HCT116 (cell line): ENCODE measurements at regions not wholly inside any gene's neighbourhood (a gene's known extent, or its start where the extent isn't known, plus 50 kb on each side); places are given as distances from the start of the nearest gene placed in this dataset.

Experiments used
- ATAC-seq: fragments of 200-7000 bp; cut with Tn5 transposase; 2 replicates; pipeline ENCODE4 v1.9.1; 2020; ENCODE audit warnings: mild to moderate bottlenecking, moderate library complexity
- BruUV-seq: library from RNA; stranded (reverse); fragments of 400-500 nt; replicated peaks from 2 replicates; lab custom pipeline; 2021; lab: Mats Ljungman, UMichigan
- CTCF ChIA-PET: fragments of 300-600 bp; sonication (Branson Sonifier 250); formaldehyde crosslinking; loops from one replicate; lab custom pipeline; 2021; ENCODE audit warnings: antibody characterized with exemption; lab: Charles Lee
- POLR2A ChIA-PET: fragments of 300-600, 350-600 bp; sonication (Branson Sonifier 250); formaldehyde crosslinking; loops from one replicate; lab custom pipeline; 2021; ENCODE audit warnings: antibody characterized with exemption; lab: Charles Lee
- RAD21 ChIA-PET, 2 experiments: fragments of 300-600 bp; sonication (Branson Sonifier 250); formaldehyde crosslinking; loops; one replicate each; lab custom pipeline; 2023; ENCODE audit warnings: low total read pairs in 2 of 2; ENCODE audit not compliant: uncharacterized antibody in 2 of 2, unreplicated experiment in 2 of 2, low non-redundant PET in 1 of 2; lab: Charles Lee
- DNase-seq: peaks from one replicate; pipeline ENCODE4 v3.0.0-alpha.2; 2010; ENCODE audit warnings: low read depth, low spot score
- H2AFZ ChIP-seq: fragments of 200-600 bp; shearing (Covaris generic), sonication (generic); 2 replicates; pipeline ENCODE4 v1.6.1; 2017; ENCODE audit warnings: low read depth, mixed run types, mixed read lengths, antibody characterized with exemption, low read length; ENCODE audit not compliant: poor library complexity, severe bottlenecking
- H3K27ac ChIP-seq: 2 replicates; pipeline ENCODE4 v1.5.1; 2012; ENCODE audit warnings: low read depth, low read length
- H3K27me3 ChIP-seq: fragments of 200-600 bp; sonication (generic); 2 replicates; pipeline ENCODE4 v1.6.1; 2016; ENCODE audit warnings: mixed run types, low read length, mixed read lengths; ENCODE audit not compliant: insufficient read depth
- H3K36me3 ChIP-seq, 2 experiments: fragments of 200-500 bp in 1 of 2; fragments of 200-600 bp in 1 of 2; sonication (Bioruptor generic) in 1 of 2; sonication (generic) in 1 of 2; 2 replicates each; pipeline versions ENCODE4 v1.5.1 to v1.6.1; 2014 to 2016; ENCODE audit warnings: low read length in 2 of 2, inconsistent platforms in 1 of 2, mixed read lengths in 1 of 2, mixed run types in 1 of 2; ENCODE audit not compliant: insufficient read depth in 2 of 2, control insufficient read depth in 1 of 2
- H3K4me1 ChIP-seq, 2 experiments: fragments of 200-600 bp in 1 of 2; sonication (generic) in 1 of 2; 2 replicates each; pipeline versions ENCODE4 v1.5.1 to v1.6.1; 2012 to 2017; ENCODE audit warnings: low read length in 2 of 2, inconsistent platforms in 1 of 2, mild to moderate bottlenecking in 1 of 2, mixed read lengths in 1 of 2, mixed run types in 1 of 2, moderate library complexity in 1 of 2; ENCODE audit not compliant: insufficient read depth in 2 of 2, control insufficient read depth in 1 of 2
- H3K4me2 ChIP-seq: fragments of 200-600 bp; sonication (generic); 2 replicates; pipeline ENCODE4 v1.6.1; 2017; ENCODE audit warnings: mixed run types, low read length, mixed read lengths
- H3K4me3 ChIP-seq, 2 experiments: fragments of 200-600 bp in 1 of 2; sonication (generic) in 1 of 2; replicated peaks in 1 of 2; 2 replicates each; pipeline ENCODE4 v1.5.1; 2011 to 2016; ENCODE audit warnings: low read length in 2 of 2, control low read depth in 1 of 2, low read depth in 1 of 2, mild to moderate bottlenecking in 1 of 2, mixed read lengths in 1 of 2, mixed run types in 1 of 2
- H3K79me2 ChIP-seq: fragments of 200-600 bp; sonication (generic); 2 replicates; pipeline ENCODE4 v1.6.1; 2017; ENCODE audit warnings: mild to moderate bottlenecking, mixed run types, low read length, moderate library complexity, mixed read lengths; ENCODE audit not compliant: insufficient read depth
- H3K9ac ChIP-seq: fragments of 200-600 bp; sonication (generic); 2 replicates; pipeline ENCODE4 v1.6.1; 2016; ENCODE audit warnings: low read length, mixed read lengths
- H3K9me2 ChIP-seq: fragments of 200-600 bp; sonication (generic), shearing (Covaris generic); 2 replicates; pipeline ENCODE4 v1.6.1; 2017; ENCODE audit warnings: mixed run types, mild to moderate bottlenecking, moderate library complexity; ENCODE audit not compliant: insufficient read depth
- H3K9me3 ChIP-seq, 2 experiments: fragments of 200-500 bp in 1 of 2; fragments of 200-600 bp in 1 of 2; sonication (Bioruptor generic) in 1 of 2; sonication (generic) in 1 of 2; 2 replicates each; pipeline ENCODE4 v1.6.1; 2014 to 2017; ENCODE audit warnings: low read length in 2 of 2, mixed read lengths in 2 of 2, inconsistent platforms in 1 of 2, low read depth in 1 of 2, mild to moderate bottlenecking in 1 of 2, mixed run types in 1 of 2, moderate library complexity in 1 of 2; ENCODE audit not compliant: control insufficient read depth in 1 of 2, insufficient read depth in 1 of 2
- H4K20me1 ChIP-seq: fragments of 200-600 bp; sonication (generic), shearing (Covaris generic); 2 replicates; pipeline ENCODE4 v1.6.1; 2017; ENCODE audit warnings: mixed run types, mild to moderate bottlenecking, moderate library complexity; ENCODE audit not compliant: insufficient read depth
- ATF3 ChIP-seq: IDR thresholded peaks from 2 replicates; pipeline ENCODE4 v1.6.1; 2012
- CBX3 ChIP-seq: IDR thresholded peaks from 2 replicates; pipeline ENCODE4 v1.6.1; 2012; ENCODE audit warnings: low read depth
- EGR1 ChIP-seq: IDR thresholded peaks from 2 replicates; pipeline ENCODE4 v1.6.1; 2012; ENCODE audit warnings: low read depth
- FOSL1 ChIP-seq: IDR thresholded peaks from 2 replicates; pipeline ENCODE4 v1.6.1; 2012; ENCODE audit warnings: low read depth
- JUND ChIP-seq: IDR thresholded peaks from 2 replicates; pipeline ENCODE4 v1.6.1; 2012
- MAX ChIP-seq: IDR thresholded peaks from 2 replicates; pipeline ENCODE4 v1.6.1; 2012
- POLR2A ChIP-seq: IDR thresholded peaks from 2 replicates; pipeline ENCODE4 v1.7.0; 2011; ENCODE audit warnings: borderline replicate concordance; ENCODE audit not compliant: insufficient read depth, insufficient read length; ENCODE audit errors: extremely low read depth
- POLR2AphosphoS5 ChIP-seq: IDR thresholded peaks from 2 replicates; pipeline ENCODE4 v1.6.1; 2011; ENCODE audit warnings: mild to moderate bottlenecking, low read depth, low read length, moderate library complexity
- RAD21 ChIP-seq: IDR thresholded peaks from 2 replicates; pipeline ENCODE4 v1.6.1; 2012; ENCODE audit warnings: low read depth, mild to moderate bottlenecking
- SIN3A ChIP-seq: IDR thresholded peaks from 2 replicates; pipeline ENCODE4 v1.6.1; 2012; ENCODE audit warnings: low read depth
- SP1 ChIP-seq: IDR thresholded peaks from 2 replicates; pipeline ENCODE4 v1.6.1; 2012; ENCODE audit warnings: low read depth
- SRF ChIP-seq: IDR thresholded peaks from 2 replicates; pipeline ENCODE4 v1.6.1; 2012; ENCODE audit warnings: low read depth
- TCF7L2 ChIP-seq: IDR thresholded peaks from 2 replicates; pipeline ENCODE4 v1.7.0; 2011; ENCODE audit warnings: borderline replicate concordance, inconsistent platforms; ENCODE audit not compliant: insufficient read depth, insufficient read length; ENCODE audit errors: extremely low read depth
- YY1 ChIP-seq: IDR thresholded peaks from 2 replicates; pipeline ENCODE4 v1.6.1; 2011; ENCODE audit warnings: low read length, low read depth, moderate library complexity, mild to moderate bottlenecking; ENCODE audit not compliant: insufficient replicate concordance; ENCODE audit errors: extremely low read depth
- ZBTB33 ChIP-seq: IDR thresholded peaks from 2 replicates; pipeline ENCODE4 v1.6.1; 2011; ENCODE audit warnings: mild to moderate bottlenecking, low read length, moderate library complexity; ENCODE audit not compliant: insufficient replicate concordance; ENCODE audit errors: extremely low read depth
- ZFX ChIP-seq: fragments of 450-650 bp; IDR thresholded peaks from 2 replicates; pipeline ENCODE4 v1.6.1; 2017
- ZNF274 ChIP-seq: fragments of 200-500 bp; sonication (Bioruptor generic); IDR thresholded peaks from 2 replicates; pipeline ENCODE4 v1.6.1; 2014; ENCODE audit warnings: mild to moderate bottlenecking, low read depth, low read length, inconsistent platforms
- intact Hi-C: fragments of 100-400 bp; cut with micrococcal nuclease; formaldehyde crosslinking; loops from 2 replicates; pipeline ENCODE4 v1.10.0; 2022

GRCh38 chr17:13395346-13395745, 206.4 kb downstream of the HS3ST3A1 start:
- no peak overlapping the region for H3K27ac ChIP-seq
- no peak overlapping the region for H2AFZ ChIP-seq
- POLR2A ChIA-PET = no interaction called here
- H3K9ac ChIP-seq = no peak overlapping the region
- no peaks in the 10 kb centered on the region for H3K36me3 ChIP-seq
- CTCF ChIA-PET = no interaction called here
- no peaks in the 10 kb centered on the region for H3K9me3 ChIP-seq
- H3K4me1 ChIP-seq = no peaks in the 10 kb centered on the region
- H3K9me2 ChIP-seq = no peaks in the 10 kb centered on the region
- no peaks in the 10 kb centered on the region for H3K27me3 ChIP-seq
- no peak overlapping the region for H3K4me3 ChIP-seq
- RAD21 ChIA-PET = no interaction called here
- no peaks in the 10 kb centered on the region for H4K20me1 ChIP-seq
- DNase-seq (no peak), ATAC-seq (no peak)
- BruUV-seq = no TSS peak
- intact Hi-C loops = no loop called here
- H3K79me2 ChIP-seq = no peaks in the 10 kb centered on the region
- no peak for TF ChIP-seq SP1
- no peak for TF ChIP-seq JUND
- TF ChIP-seq SIN3A = no peak
- no peak for TF ChIP-seq ATF3
- TF ChIP-seq MAX = no peak
- TF ChIP-seq ZBTB33 = no peak
- TF ChIP-seq RAD21 = no peak
- TF ChIP-seq POLR2AphosphoS5 = no peak
- no peak for TF ChIP-seq EGR1
- no peak for TF ChIP-seq CBX3
- TF ChIP-seq ZFX = no peak
- TF ChIP-seq POLR2A = no peak
- TF ChIP-seq FOSL1 = no peak
- no peak for TF ChIP-seq YY1
- no peak for TF ChIP-seq SRF
- no peak for TF ChIP-seq TCF7L2
- TF ChIP-seq ZNF274 = no peak
- H3K4me2 ChIP-seq = no peak overlapping the region
